ENCODE measurements at regions not wholly inside any gene's neighbourhood (a gene's known extent, or its start where the extent isn't known, plus 50 kb on each side); places are given as distances from the start of the nearest gene placed in this dataset.

DNA sequence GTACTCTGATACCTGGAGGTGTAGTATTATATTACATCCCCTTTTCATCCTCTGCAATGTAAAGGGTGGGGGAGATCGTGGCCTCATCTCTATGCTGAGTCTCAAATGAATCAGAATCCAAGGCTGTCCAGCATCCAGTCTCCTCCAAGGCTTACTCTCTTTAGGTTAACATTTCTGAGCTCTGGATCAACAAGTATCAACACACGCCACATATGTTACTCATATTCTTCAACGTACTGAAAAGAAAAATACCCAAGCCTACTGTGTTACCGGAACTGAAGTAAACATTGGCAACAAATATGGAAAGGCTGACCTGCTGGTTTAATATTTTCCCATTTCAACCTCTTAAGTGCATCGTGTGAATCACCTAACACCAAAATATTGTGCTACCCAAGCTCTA, 241.8 kb downstream of the GAS1 start:
- Histone ChIP-seq H3K27me3 (no peaks in the 10 kb centered on the region), H3K27ac (no peak overlapping the region), H3K4me3 (no peak overlapping the region), H3K36me3 (no peaks in the 10 kb centered on the region), H3K9me3 (no peaks in the 10 kb centered on the region), H3K4me1 (no peaks in the 10 kb centered on the region)
- ATAC-seq (no peak), DNase-seq (no peak)
- intact Hi-C loops (cut with DNase I): no loop called here
- TF ChIP-seq, protein P1, sequence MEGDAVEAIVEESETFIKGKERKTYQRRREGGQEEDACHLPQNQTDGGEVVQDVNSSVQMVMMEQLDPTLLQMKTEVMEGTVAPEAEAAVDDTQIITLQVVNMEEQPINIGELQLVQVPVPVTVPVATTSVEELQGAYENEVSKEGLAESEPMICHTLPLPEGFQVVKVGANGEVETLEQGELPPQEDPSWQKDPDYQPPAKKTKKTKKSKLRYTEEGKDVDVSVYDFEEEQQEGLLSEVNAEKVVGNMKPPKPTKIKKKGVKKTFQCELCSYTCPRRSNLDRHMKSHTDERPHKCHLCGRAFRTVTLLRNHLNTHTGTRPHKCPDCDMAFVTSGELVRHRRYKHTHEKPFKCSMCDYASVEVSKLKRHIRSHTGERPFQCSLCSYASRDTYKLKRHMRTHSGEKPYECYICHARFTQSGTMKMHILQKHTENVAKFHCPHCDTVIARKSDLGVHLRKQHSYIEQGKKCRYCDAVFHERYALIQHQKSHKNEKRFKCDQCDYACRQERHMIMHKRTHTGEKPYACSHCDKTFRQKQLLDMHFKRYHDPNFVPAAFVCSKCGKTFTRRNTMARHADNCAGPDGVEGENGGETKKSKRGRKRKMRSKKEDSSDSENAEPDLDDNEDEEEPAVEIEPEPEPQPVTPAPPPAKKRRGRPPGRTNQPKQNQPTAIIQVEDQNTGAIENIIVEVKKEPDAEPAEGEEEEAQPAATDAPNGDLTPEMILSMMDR (IDR thresholded peaks at IDR 0.05): no peak

DNA sequence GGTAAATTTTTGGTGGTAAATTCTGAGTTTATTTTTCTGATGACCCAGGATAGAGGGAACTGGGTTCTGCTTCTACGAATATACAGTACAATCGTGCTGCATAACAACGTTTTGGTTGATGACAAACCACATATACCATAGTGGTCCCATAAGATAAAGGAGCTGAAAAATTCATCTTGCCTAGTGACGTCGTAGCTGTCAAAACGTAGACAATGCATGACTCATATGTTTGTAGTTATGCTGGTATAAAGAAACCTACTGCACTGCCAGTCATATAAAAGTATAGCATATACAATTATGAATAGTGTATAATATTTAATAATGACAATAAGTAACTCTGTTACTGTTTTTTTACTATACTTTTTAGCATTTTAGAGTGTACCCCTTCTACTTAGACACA, 244.0 kb downstream of the GAS1 start:
- TF ChIP-seq, protein P1 (IDR thresholded peaks at IDR 0.05): no peak

DNA sequence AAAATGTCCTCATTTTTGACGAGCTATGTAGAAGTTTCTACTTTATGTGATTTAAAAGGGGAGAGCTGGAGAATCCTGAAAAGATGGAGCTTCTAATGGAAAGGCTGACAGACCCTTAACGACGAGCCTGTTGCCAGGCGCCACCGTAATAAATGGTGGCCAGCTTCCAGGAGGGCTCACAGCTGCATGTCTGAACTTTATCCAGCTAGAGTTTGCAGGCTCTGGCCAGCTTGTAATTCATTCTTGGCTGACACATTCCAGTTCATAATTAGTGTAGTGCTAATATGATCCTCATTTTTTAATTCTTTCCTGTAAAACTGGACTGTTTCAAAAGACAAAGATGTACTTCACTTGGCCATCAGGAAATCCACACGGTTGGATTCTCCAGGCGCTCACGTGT, 246.7 kb downstream of the GAS1 start:
- Histone ChIP-seq H3K27ac (no peak overlapping the region), H3K9me3 (no peaks in the 10 kb centered on the region), H3K36me3 (no peaks in the 10 kb centered on the region), H3K27me3 (no peaks in the 10 kb centered on the region), H3K4me1 (no peaks in the 10 kb centered on the region), H3K4me3 (no peak overlapping the region)
- no peak for ATAC-seq
- intact Hi-C loops (cut with DNase I): no loop called here
- TF ChIP-seq, protein P1 (IDR thresholded peaks at IDR 0.05): no peak
- DNase-seq: no peak

More for the DNA sequence above, 244.0 kb downstream of the GAS1 start:
- no peaks in the 10 kb centered on the region for H3K4me1 ChIP-seq
- no peaks in the 10 kb centered on the region for H3K36me3 ChIP-seq
- intact Hi-C loops (cut with DNase I): no loop called here
- H3K4me3 ChIP-seq: no peak overlapping the region
- H3K27ac ChIP-seq: no peak overlapping the region
- no peaks in the 10 kb centered on the region for H3K27me3 ChIP-seq
- no peak for ATAC-seq
- no peaks in the 10 kb centered on the region for H3K9me3 ChIP-seq
- DNase-seq: no peak

DNA sequence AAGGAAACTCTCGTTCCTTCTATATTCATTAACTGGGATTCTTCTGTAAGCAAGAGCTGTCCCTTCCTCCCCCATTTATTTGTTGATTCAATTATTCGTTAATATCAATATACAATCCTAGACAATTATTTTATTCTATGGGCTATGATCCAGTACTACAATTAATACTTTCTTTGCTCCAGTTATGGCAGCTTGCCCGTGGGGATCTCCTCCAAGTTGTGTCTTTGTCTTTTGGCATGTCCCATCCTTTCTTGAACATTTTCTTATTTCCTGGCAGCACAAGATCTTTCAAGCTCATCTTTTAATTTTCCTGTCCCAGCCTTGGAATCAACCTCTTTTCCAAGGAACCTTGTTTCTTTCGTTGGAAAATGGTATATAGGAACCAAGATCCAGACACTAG, 249.3 kb downstream of the GAS1 start:
- DNase-seq: no peak
- no peaks in the 10 kb centered on the region for H3K9me3 ChIP-seq
- H3K4me3 ChIP-seq: no peak overlapping the region
- intact Hi-C loops (cut with DNase I): no loop called here
- H3K4me1 ChIP-seq: no peaks in the 10 kb centered on the region
- no peaks in the 10 kb centered on the region for H3K36me3 ChIP-seq
- no peak overlapping the region for H3K27ac ChIP-seq
- TF ChIP-seq, protein P1 (IDR thresholded peaks at IDR 0.05): no peak
- ATAC-seq: no peak
- no peaks in the 10 kb centered on the region for H3K27me3 ChIP-seq

DNA sequence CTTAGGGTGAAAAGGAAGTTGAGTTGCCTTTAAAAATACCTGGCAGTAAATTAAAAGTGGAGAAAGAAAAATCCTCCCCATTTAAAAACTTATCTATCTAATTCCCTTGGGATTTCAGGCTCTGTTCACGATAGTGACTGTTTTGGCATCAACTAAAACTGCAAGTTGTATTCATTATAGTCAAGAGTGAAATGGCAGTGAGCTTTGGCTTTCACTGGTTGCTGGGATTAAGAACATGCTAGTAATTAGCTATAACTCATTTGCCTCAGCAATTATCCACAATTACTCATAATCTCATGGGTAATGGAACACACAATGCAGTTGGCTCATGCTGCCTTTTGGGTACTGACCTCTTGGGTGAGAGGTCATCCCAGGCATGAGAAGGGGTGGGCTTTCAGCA, 250.1 kb downstream of the GAS1 start:
- Histone ChIP-seq H3K4me3 (no peak overlapping the region), H3K4me1 (no peaks in the 10 kb centered on the region), H3K9me3 (no peaks in the 10 kb centered on the region), H3K27ac (no peak overlapping the region), H3K27me3 (no peaks in the 10 kb centered on the region), H3K36me3 (no peaks in the 10 kb centered on the region)
- DNase-seq: no peak
- intact Hi-C loops (cut with DNase I): no loop called here
- no peak for ATAC-seq
- TF ChIP-seq, protein P1 (IDR thresholded peaks at IDR 0.05): no peak

DNA sequence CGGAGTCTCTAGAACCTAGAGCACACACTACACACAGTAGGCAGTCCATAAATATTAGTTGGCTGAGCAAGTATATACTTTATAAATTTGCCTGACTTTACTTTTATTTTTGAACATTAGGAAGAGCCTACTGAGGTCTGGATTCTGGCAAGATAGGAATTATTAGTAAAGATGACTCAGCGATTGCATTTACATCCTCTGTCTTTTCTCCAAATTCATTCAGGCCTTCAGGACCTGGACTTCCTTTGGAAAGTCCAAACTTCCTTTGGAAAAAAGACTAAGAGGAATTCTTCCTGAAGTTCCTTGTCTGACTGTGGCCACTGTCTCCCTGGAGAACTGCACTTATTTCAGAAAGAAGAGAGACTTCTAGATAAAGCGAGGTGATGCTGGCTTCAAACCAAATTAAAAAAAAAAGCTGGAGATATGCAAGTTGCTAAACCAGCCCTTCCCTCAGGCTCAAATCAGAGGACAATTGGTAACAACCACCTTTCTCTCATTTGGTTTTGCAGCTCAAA, 251.3 kb downstream of the GAS1 start:
- no peak overlapping the region for H3K4me3 ChIP-seq
- no peaks in the 10 kb centered on the region for H3K4me1 ChIP-seq
- DNase-seq (no peak), ATAC-seq (no peak)
- H3K9me3 ChIP-seq: no peaks in the 10 kb centered on the region
- H3K27me3 ChIP-seq: no peaks in the 10 kb centered on the region
- H3K36me3 ChIP-seq: no peaks in the 10 kb centered on the region
- no peak overlapping the region for H3K27ac ChIP-seq
- intact Hi-C loops (cut with DNase I): no loop called here
- TF ChIP-seq, protein P1 (IDR thresholded peaks at IDR 0.05): no peak

Measured in upper lobe of right lung (tissue), 1 donor.